ENCODE measurements at regions not wholly inside any gene's neighbourhood (a gene's known extent, or its start where the extent isn't known, plus 50 kb on each side); places are given as distances from the start of the nearest gene placed in this dataset.

- TF ChIP-seq GATA2 (IDR thresholded peaks at IDR 0.05; ENCODE audit: low read depth, low read length) = no peak
- TF ChIP-seq GATA3 (IDR thresholded peaks at IDR 0.05; ENCODE audit: low read depth, low read length) = no peak
Observed at GRCh38 chr13:103443604-103444003, 377.4 kb upstream of the SLC10A2 start.

Measured in SH-SY5Y (cell line).